Left ventricle myocardium inferior (tissue), 1 donor: ENCODE measurements at regions not wholly inside any gene's neighbourhood (a gene's known extent, or its start where the extent isn't known, plus 50 kb on each side); places are given as distances from the start of the nearest gene placed in this dataset.

Experiments
- DNase-seq: peaks from one replicate; pipeline ENCODE4 v3.0.0-alpha.2; 2020
- H3K27ac ChIP-seq: fragments of 200-600 bp; replicated peaks from 2 replicates; pipeline ENCODE4 v1.8.0; 2021
- H3K27me3 ChIP-seq: fragments of 200-600 bp; 2 replicates; pipeline ENCODE4 v1.8.0; 2021; ENCODE audit warnings: low read depth
- H3K36me3 ChIP-seq: fragments of 200-600 bp; 2 replicates; pipeline ENCODE4 v1.8.0; 2021
- H3K4me1 ChIP-seq: fragments of 200-600 bp; 2 replicates; pipeline ENCODE4 v1.8.0; 2021
- H3K4me3 ChIP-seq: fragments of 200-600 bp; 2 replicates; pipeline ENCODE4 v1.8.0; 2021; ENCODE audit warnings: mild to moderate bottlenecking, moderate library complexity
- H3K9me3 ChIP-seq: fragments of 200-600 bp; replicated peaks from 2 replicates; pipeline ENCODE4 v1.8.0; 2021
- CTCF ChIP-seq: fragments of 200-600 bp; IDR thresholded peaks from 2 replicates; pipeline ENCODE4 v1.8.0; 2021; ENCODE audit warnings: antibody characterized with exemption, mild to moderate bottlenecking, borderline replicate concordance
- intact Hi-C: fragments of 100-400 bp; cut with micrococcal nuclease; formaldehyde crosslinking; loops from one replicate; pipeline ENCODE4 v1.11.0; 2022
- donor health status: DM: no; HTN: yes; CAD: no; lungs with severe emphysema.

GRCh38 chr9:107807183-107807582 is 317.6 kb upstream of the KLF4 start:
- Histone ChIP-seq H3K27ac (no peak overlapping the region), H3K4me1 (no peaks in the 10 kb centered on the region), H3K4me3 (no peak overlapping the region), H3K36me3 (no peaks in the 10 kb centered on the region), H3K9me3 (no peaks in the 10 kb centered on the region), H3K27me3 (no peaks in the 10 kb centered on the region)
- intact Hi-C loops, result no loop called here
- TF ChIP-seq CTCF, result no peak
- DNase-seq, result no peak

GRCh38 chr9:107805201-107805600 is 315.6 kb upstream of the KLF4 start:
- DNase-seq, result no peak
- H3K9me3 ChIP-seq, result no peaks in the 10 kb centered on the region
- no peak overlapping the region for H3K4me3 ChIP-seq
- no peaks in the 10 kb centered on the region for H3K36me3 ChIP-seq
- no peaks in the 10 kb centered on the region for H3K4me1 ChIP-seq
- no peak overlapping the region for H3K27ac ChIP-seq
- intact Hi-C loops, result no loop called here
- no peaks in the 10 kb centered on the region for H3K27me3 ChIP-seq
- no peak for TF ChIP-seq CTCF

GRCh38 chr9:107794259-107794658 is 304.7 kb upstream of the KLF4 start:
- Histone ChIP-seq H3K36me3 (no peaks in the 10 kb centered on the region), H3K4me1 (no peaks in the 10 kb centered on the region), H3K27me3 (no peaks in the 10 kb centered on the region), H3K27ac (no peak overlapping the region), H3K4me3 (no peak overlapping the region), H3K9me3 (no peaks in the 10 kb centered on the region)
- intact Hi-C loops, result no loop called here
- DNase-seq, result no peak
- TF ChIP-seq CTCF, result no peak

- no peaks in the 10 kb centered on the region for H3K9me3 ChIP-seq
- no peak for TF ChIP-seq CTCF
- intact Hi-C loops, result no loop called here
These were observed 304.0 kb upstream of the KLF4 start for GRCh38 chr9:107793541-107793940.

GRCh38 chr9:107792596-107792995 is 303.0 kb upstream of the KLF4 start:
- no peak overlapping the region for H3K4me3 ChIP-seq
- H3K27me3 ChIP-seq, result no peaks in the 10 kb centered on the region
- no peaks in the 10 kb centered on the region for H3K4me1 ChIP-seq
- H3K27ac ChIP-seq, result no peak overlapping the region
- H3K36me3 ChIP-seq, result no peaks in the 10 kb centered on the region
- no peaks in the 10 kb centered on the region for H3K9me3 ChIP-seq
- DNase-seq, result no peak
- intact Hi-C loops, result no loop called here
- TF ChIP-seq CTCF, result no peak

More at GRCh38 chr9:107793541-107793940, 304.0 kb upstream of the KLF4 start:
- DNase-seq, result no peak
- no peaks in the 10 kb centered on the region for H3K27me3 ChIP-seq
- H3K4me3 ChIP-seq, result no peak overlapping the region
- H3K36me3 ChIP-seq, result no peaks in the 10 kb centered on the region
- H3K4me1 ChIP-seq, result no peaks in the 10 kb centered on the region
- H3K27ac ChIP-seq, result no peak overlapping the region

GRCh38 chr9:107792006-107792405 is 302.4 kb upstream of the KLF4 start:
- Histone ChIP-seq H3K36me3 (no peaks in the 10 kb centered on the region), H3K27me3 (no peaks in the 10 kb centered on the region), H3K27ac (no peak overlapping the region), H3K4me3 (no peak overlapping the region), H3K4me1 (no peaks in the 10 kb centered on the region), H3K9me3 (no peaks in the 10 kb centered on the region)
- DNase-seq, result no peak
- no peak for TF ChIP-seq CTCF
- intact Hi-C loops, result no loop called here
